ENCODE measurements at regions not wholly inside any gene's neighbourhood (a gene's known extent, or its start where the extent isn't known, plus 50 kb on each side); places are given as distances from the start of the nearest gene placed in this dataset.

- H3K4me1 ChIP-seq, result no peaks in the 10 kb centered on the region
- TF ChIP-seq CTCF (IDR thresholded peaks at IDR 0.05) (no peak), POLR2A (IDR thresholded peaks at IDR 0.05) (no peak)
- H3K36me3 ChIP-seq (ENCODE audit: low read depth, missing control alignments), result no peaks in the 10 kb centered on the region
- no peaks in the 10 kb centered on the region for H3K27me3 ChIP-seq
- no peak for DNase-seq
- H3K27ac ChIP-seq, result no peak overlapping the region
- WGBS, 2 donors, result 84 to 87% methylated on average over 3 of the region's 3 CpGs
- H3K4me3 ChIP-seq, result no peak overlapping the region
- intact Hi-C loops (cut with DNase I; ENCODE audit: low total_unique reads), result no loop called here
- H3K9me3 ChIP-seq, result no peaks in the 10 kb centered on the region
These were observed 144.8 kb upstream of the GALNTL6 start for GRCh38 chr4:171668403-171668802.

DNA sequence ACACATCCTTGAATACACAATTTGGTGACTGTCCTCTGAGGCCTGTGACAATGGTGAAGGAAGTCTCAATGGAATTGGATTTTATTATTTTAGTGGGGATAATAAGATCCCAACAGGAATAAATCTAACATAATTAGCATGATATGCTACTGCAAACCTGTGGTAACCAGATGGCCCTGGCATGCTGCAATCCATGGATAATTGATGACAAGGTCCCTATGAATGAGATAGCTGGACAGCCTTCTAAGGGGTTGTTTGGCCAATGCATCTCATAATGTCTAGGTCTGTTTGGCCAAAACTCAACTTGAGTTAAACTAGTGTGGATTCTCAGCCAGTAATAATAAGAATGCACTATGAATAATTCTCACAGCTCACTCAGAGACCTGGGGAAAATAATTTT, 145.3 kb upstream of the GALNTL6 start:
- TF ChIP-seq CTCF (IDR thresholded peaks at IDR 0.05) (no peak), POLR2A (IDR thresholded peaks at IDR 0.05) (no peak)
- Histone ChIP-seq H3K27ac (no peak overlapping the region), H3K4me3 (no peak overlapping the region), H3K4me1 (no peaks in the 10 kb centered on the region), H3K9me3 (no peaks in the 10 kb centered on the region), H3K36me3 (ENCODE audit: low read depth, missing control alignments) (no peaks in the 10 kb centered on the region), H3K27me3 (no peaks in the 10 kb centered on the region)
- intact Hi-C loops (cut with DNase I; ENCODE audit: low total_unique reads), result no loop called here
- DNase-seq, result no peak

DNA sequence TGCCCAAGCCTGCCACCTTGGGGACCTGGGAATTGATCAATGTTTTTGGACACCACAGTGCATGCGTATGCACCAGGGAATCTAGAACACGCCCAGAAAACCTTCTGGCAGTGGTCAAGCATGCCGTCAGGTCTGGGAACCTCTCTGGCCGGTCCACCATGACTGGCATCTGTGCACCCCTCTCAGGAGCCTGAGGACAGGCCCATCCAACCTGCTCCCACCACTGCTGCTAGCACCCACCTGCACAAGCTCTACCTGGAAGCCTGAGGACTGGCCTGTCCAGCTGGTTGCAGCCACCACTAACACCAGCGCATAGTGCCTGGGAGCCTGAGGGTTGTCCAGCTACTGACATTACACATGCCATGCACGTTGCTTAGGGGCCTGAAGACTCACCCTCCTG, 162.1 kb upstream of the GALNTL6 start:
- TF ChIP-seq POLR2A (IDR thresholded peaks at IDR 0.05) (no peak), CTCF (IDR thresholded peaks at IDR 0.05) (no peak)
- Histone ChIP-seq H3K27ac (no peak overlapping the region), H3K27me3 (no peaks in the 10 kb centered on the region), H3K4me1 (peaks cover 4% of the 10 kb centered on the region), H3K9me3 (no peaks in the 10 kb centered on the region), H3K4me3 (no peak overlapping the region), H3K36me3 (ENCODE audit: low read depth, missing control alignments) (no peaks in the 10 kb centered on the region)
- intact Hi-C loops (cut with DNase I; ENCODE audit: low total_unique reads), result no loop called here
- WGBS, 2 donors, result 78 to 84% methylated on average over 1 to 6 of the region's 6 CpGs
- no peak for DNase-seq

DNA sequence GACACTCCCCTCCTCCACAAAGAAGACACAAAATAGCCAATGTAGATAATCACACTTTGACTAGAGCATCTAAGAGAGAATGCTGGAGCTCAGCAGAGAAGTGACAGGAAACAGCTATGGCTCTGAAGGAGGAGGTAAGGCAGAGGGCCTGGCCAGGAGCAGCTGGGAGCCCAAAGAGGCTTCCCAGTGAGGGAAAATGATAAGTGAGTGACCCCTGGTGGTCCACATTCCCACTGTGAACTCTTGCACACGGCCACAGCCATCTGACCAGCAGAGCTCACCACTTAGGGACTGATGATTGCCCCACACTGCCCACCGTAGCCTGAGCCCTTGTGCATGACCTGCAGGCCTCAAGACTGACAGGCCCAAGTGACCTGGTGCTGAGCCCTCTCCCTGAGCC, 162.7 kb upstream of the GALNTL6 start:
- Histone ChIP-seq H3K27ac (no peak overlapping the region), H3K4me3 (no peak overlapping the region), H3K9me3 (no peaks in the 10 kb centered on the region), H3K36me3 (ENCODE audit: low read depth, missing control alignments) (no peaks in the 10 kb centered on the region), H3K27me3 (no peaks in the 10 kb centered on the region), H3K4me1 (peaks cover 4% of the 10 kb centered on the region)
- TF ChIP-seq CTCF (IDR thresholded peaks at IDR 0.05), result no peak
- no peak for TF ChIP-seq POLR2A (IDR thresholded peaks at IDR 0.05)
- DNase-seq, result no peak
- intact Hi-C loops (cut with DNase I; ENCODE audit: low total_unique reads), result no loop called here
- 67 to 77% methylated on average over 2 of the region's 2 CpGs for WGBS, 2 donors

DNA sequence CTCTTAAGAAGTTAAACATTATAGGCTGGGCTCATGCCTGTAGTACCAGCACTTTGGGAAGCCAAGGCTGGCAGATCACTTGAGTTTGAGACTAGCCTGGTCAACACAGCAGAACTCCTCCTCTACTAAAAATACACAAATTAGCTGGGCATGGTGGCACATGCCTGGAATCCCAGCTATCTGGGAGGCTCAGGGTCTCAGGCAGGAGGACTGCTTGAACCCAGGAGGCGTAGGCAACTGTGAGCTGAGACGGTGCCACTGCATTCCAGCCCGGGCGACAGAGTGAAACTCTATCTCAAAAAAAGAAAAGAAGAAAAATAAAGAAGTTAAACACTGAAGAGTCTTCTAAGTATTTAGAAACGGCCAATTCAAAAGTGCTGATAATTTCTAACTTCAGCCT, 164.3 kb upstream of the GALNTL6 start:
- Histone ChIP-seq H3K36me3 (ENCODE audit: low read depth, missing control alignments) (no peaks in the 10 kb centered on the region), H3K9me3 (no peaks in the 10 kb centered on the region), H3K27ac (no peak overlapping the region), H3K27me3 (no peaks in the 10 kb centered on the region), H3K4me3 (no peak overlapping the region), H3K4me1 (peaks cover 12% of the 10 kb centered on the region)
- intact Hi-C loops (cut with DNase I; ENCODE audit: low total_unique reads), result no loop called here
- TF ChIP-seq CTCF (IDR thresholded peaks at IDR 0.05) (no peak), POLR2A (IDR thresholded peaks at IDR 0.05) (no peak)
- WGBS, 2 donors, result 75 to 78% methylated on average over 5 of the region's 5 CpGs
- DNase-seq, result no peak

All from testis (tissue), 2 donors.